K562 (cell line): ENCODE measurements at regions not wholly inside any gene's neighbourhood (a gene's known extent, or its start where the extent isn't known, plus 50 kb on each side); places are given as distances from the start of the nearest gene placed in this dataset.

Source experiments
- ATF3 ChIP-seq, 2 experiments: fragments of 450-650 bp in 1 of 2; sonication (generic) in 1 of 2; formaldehyde crosslinking in 1 of 2; IDR thresholded peaks in 1 of 2; conservative IDR thresholded peaks in 1 of 2; 2 replicates each; pipeline versions ENCODE4 v1.6.1 to v1.8.1; 2016 to 2023; ENCODE audit warnings: mild to moderate bottlenecking in 2 of 2, moderate library complexity in 2 of 2, inconsistent platforms in 1 of 2, missing genetic modification reagents in 1 of 2
- CREB3 ChIP-seq: fragments of 450-650 bp; conservative IDR thresholded peaks from 2 replicates; pipeline ENCODE4 v1.6.1; 2016; ENCODE audit warnings: missing genetic modification characterization, low read depth, mild to moderate bottlenecking, missing compliant biosample characterization, moderate library complexity
- CTCF ChIP-seq, 3 experiments: IDR thresholded peaks in 2 of 3; conservative IDR thresholded peaks in 1 of 3; 2 replicates each; pipeline ENCODE4 v1.5.1; 2011 to 2012; ENCODE audit warnings: low read length in 3 of 3, mild to moderate bottlenecking in 3 of 3, control low read depth in 2 of 3, improper control_type of control experiment in 1 of 3, inconsistent platforms in 1 of 3, low read depth in 1 of 3, mixed read lengths in 1 of 3, moderate library complexity in 1 of 3; ENCODE audit not compliant: insufficient read depth in 2 of 3
- CUX1 ChIP-seq: fragments of 200-800 bp; sonication (Bioruptor generic); IDR thresholded peaks from 2 replicates; pipeline ENCODE4 v1.6.1; 2016; ENCODE audit warnings: missing genetic modification characterization, missing compliant biosample characterization
- HINFP ChIP-seq: fragments of 450-650 bp; conservative IDR thresholded peaks from 2 replicates; pipeline ENCODE4 v1.6.1; 2016; ENCODE audit warnings: missing genetic modification characterization, low read depth, mild to moderate bottlenecking, control low read depth, missing compliant biosample characterization
- MAZ ChIP-seq, 2 experiments: fragments of 450-650 bp in 1 of 2; sonication (generic) in 1 of 2; formaldehyde crosslinking; IDR thresholded peaks in 1 of 2; conservative IDR thresholded peaks in 1 of 2; 2 replicates each; pipeline versions ENCODE4 v1.4.0 to v1.5.0; 2020; ENCODE audit warnings: mild to moderate bottlenecking in 1 of 2, missing genetic modification reagents in 1 of 2
- NFIC ChIP-seq: fragments of 450-650 bp; IDR thresholded peaks from 2 replicates; pipeline ENCODE4 v1.6.1; 2017; ENCODE audit warnings: mild to moderate bottlenecking, inconsistent platforms
- TARDBP ChIP-seq: fragments of 450-650 bp; IDR thresholded peaks from 2 replicates; pipeline ENCODE4 v1.6.1; 2016
- USF2 ChIP-seq: sonication (generic); formaldehyde crosslinking; IDR thresholded peaks from 2 replicates; pipeline ENCODE4 v1.5.0; 2020; ENCODE audit warnings: missing genetic modification reagents
- ZNF318 ChIP-seq, 2 experiments: fragments of 450-650 bp; IDR thresholded peaks; 2 replicates each; pipeline ENCODE4 v1.6.1; 2016; ENCODE audit warnings: mild to moderate bottlenecking in 2 of 2, borderline replicate concordance in 1 of 2, low read depth in 1 of 2, moderate library complexity in 1 of 2
- ZNF324 ChIP-seq: fragments of 250-450 bp; sonication (Bioruptor Pico); IDR thresholded peaks from 2 replicates; pipeline ENCODE4 v1.4.0; 2020; ENCODE audit warnings: mild to moderate bottlenecking
- ZNF76 ChIP-seq: fragments of 250-450 bp; sonication (Bioruptor Pico); IDR thresholded peaks from 2 replicates; pipeline ENCODE4 v1.4.0; 2020; ENCODE audit warnings: mild to moderate bottlenecking, moderate library complexity, borderline replicate concordance
- ZZZ3 ChIP-seq: fragments of 450-650 bp; IDR thresholded peaks from 2 replicates; pipeline ENCODE4 v1.6.1; 2016; ENCODE audit warnings: antibody characterized with exemption, mild to moderate bottlenecking, moderate library complexity

GRCh38 chr9:1917396-1917935, 97.7 kb upstream of the SMARCA2 start:
- TF ChIP-seq CREB3 (tag) (no peak), HINFP (no peak), USF2 (CRISPR knock-in tag) (no peak), MAZ (CRISPR knock-in tag; conservative IDR thresholded peaks at IDR 0.05 in 1 of 2, IDR thresholded peaks at IDR 0.05 in 1 of 2) (no peak), ZNF76 (CRISPR knock-in tag) (no peak), ZNF318 (IDR thresholded peaks at IDR 0.05; ENCODE audit: borderline replicate concordance in 1 of 2, low read depth in 1 of 2) (no peak), CTCF (IDR thresholded peaks at IDR 0.05 in 2 of 3, conservative IDR thresholded peaks at IDR 0.05 in 1 of 3; ENCODE audit: insufficient read depth in 2 of 3, low read depth in 1 of 3, low read length in 3 of 3) (no peak), ATF3 (IDR thresholded peaks at IDR 0.05) (no peak), ATF3 (CRISPR knock-in tag; conservative IDR thresholded peaks at IDR 0.05) (no peak), ZNF324 (CRISPR knock-in tag) (no peak), NFIC (no peak), CUX1 (CRISPR knock-in tag) (no peak), TARDBP (no peak), ZZZ3 (no peak)
